ENCODE measurements at regions not wholly inside any gene's neighbourhood (a gene's known extent, or its start where the extent isn't known, plus 50 kb on each side); places are given as distances from the start of the nearest gene placed in this dataset.

GRCh38 chr16:55152875-55153390, 171.1 kb upstream of the IRX6 start:
- TF ChIP-seq POLR2AphosphoS5 (IDR thresholded peaks at IDR 0.05; ENCODE audit: low read depth) (no peak), NANOG (IDR thresholded peaks at IDR 0.05; ENCODE audit: borderline replicate concordance) (no peak), CREB1 (CRISPR knock-in tag; IDR thresholded peaks at IDR 0.05; ENCODE audit: low read depth) (no peak), EZH2phosphoT487 (IDR thresholded peaks at IDR 0.05; ENCODE audit: unreplicated experiment) (no peak), EZH2 (IDR thresholded peaks at IDR 0.05; ENCODE audit: low read depth, unreplicated experiment) (no peak)
- TF ChIP-seq, protein P1, sequence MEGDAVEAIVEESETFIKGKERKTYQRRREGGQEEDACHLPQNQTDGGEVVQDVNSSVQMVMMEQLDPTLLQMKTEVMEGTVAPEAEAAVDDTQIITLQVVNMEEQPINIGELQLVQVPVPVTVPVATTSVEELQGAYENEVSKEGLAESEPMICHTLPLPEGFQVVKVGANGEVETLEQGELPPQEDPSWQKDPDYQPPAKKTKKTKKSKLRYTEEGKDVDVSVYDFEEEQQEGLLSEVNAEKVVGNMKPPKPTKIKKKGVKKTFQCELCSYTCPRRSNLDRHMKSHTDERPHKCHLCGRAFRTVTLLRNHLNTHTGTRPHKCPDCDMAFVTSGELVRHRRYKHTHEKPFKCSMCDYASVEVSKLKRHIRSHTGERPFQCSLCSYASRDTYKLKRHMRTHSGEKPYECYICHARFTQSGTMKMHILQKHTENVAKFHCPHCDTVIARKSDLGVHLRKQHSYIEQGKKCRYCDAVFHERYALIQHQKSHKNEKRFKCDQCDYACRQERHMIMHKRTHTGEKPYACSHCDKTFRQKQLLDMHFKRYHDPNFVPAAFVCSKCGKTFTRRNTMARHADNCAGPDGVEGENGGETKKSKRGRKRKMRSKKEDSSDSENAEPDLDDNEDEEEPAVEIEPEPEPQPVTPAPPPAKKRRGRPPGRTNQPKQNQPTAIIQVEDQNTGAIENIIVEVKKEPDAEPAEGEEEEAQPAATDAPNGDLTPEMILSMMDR (conservative IDR thresholded peaks at IDR 0.05; ENCODE audit: low read depth in 2 of 2) = no peak
- TF ChIP-seq, protein P2, sequence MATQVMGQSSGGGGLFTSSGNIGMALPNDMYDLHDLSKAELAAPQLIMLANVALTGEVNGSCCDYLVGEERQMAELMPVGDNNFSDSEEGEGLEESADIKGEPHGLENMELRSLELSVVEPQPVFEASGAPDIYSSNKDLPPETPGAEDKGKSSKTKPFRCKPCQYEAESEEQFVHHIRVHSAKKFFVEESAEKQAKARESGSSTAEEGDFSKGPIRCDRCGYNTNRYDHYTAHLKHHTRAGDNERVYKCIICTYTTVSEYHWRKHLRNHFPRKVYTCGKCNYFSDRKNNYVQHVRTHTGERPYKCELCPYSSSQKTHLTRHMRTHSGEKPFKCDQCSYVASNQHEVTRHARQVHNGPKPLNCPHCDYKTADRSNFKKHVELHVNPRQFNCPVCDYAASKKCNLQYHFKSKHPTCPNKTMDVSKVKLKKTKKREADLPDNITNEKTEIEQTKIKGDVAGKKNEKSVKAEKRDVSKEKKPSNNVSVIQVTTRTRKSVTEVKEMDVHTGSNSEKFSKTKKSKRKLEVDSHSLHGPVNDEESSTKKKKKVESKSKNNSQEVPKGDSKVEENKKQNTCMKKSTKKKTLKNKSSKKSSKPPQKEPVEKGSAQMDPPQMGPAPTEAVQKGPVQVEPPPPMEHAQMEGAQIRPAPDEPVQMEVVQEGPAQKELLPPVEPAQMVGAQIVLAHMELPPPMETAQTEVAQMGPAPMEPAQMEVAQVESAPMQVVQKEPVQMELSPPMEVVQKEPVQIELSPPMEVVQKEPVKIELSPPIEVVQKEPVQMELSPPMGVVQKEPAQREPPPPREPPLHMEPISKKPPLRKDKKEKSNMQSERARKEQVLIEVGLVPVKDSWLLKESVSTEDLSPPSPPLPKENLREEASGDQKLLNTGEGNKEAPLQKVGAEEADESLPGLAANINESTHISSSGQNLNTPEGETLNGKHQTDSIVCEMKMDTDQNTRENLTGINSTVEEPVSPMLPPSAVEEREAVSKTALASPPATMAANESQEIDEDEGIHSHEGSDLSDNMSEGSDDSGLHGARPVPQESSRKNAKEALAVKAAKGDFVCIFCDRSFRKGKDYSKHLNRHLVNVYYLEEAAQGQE (IDR thresholded peaks at IDR 0.05; ENCODE audit: unreplicated experiment) = no peak
- TF ChIP-seq, protein P3, sequence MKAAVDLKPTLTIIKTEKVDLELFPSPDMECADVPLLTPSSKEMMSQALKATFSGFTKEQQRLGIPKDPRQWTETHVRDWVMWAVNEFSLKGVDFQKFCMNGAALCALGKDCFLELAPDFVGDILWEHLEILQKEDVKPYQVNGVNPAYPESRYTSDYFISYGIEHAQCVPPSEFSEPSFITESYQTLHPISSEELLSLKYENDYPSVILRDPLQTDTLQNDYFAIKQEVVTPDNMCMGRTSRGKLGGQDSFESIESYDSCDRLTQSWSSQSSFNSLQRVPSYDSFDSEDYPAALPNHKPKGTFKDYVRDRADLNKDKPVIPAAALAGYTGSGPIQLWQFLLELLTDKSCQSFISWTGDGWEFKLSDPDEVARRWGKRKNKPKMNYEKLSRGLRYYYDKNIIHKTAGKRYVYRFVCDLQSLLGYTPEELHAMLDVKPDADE (IDR thresholded peaks at IDR 0.05) = no peak
